ENCODE measurements at regions not wholly inside any gene's neighbourhood (a gene's known extent, or its start where the extent isn't known, plus 50 kb on each side); places are given as distances from the start of the nearest gene placed in this dataset.

DNA sequence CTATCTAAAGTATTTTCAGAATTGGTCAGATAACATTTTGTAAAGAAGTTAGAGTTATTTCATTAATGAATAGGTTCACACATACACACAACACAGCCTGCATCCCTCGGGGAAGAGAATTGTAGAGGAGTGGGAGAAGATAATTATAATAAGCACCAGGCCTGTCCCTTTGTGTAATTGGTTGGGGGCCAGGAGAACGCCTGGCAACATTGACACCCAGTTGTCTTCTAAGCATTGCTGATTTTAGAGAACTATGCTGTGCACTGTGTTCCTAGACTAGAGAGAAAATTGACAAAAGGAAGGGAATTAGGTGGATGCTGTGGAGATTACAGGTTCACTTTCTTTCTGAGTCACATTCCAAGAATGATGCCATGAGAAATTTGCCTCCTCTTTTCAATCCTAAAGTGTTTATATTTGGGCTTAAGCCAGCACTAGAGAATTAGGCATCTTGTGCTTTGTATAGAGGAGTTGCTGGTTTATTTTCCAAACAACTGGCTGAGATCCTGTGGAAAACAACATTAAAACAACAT is 247.6 kb downstream of the COX7C start:
- POLR2A ChIA-PET: no interaction called here

GRCh38 chr5:86866036-86866435 is 248.3 kb downstream of the COX7C start:
- TF ChIP-seq, protein P1, sequence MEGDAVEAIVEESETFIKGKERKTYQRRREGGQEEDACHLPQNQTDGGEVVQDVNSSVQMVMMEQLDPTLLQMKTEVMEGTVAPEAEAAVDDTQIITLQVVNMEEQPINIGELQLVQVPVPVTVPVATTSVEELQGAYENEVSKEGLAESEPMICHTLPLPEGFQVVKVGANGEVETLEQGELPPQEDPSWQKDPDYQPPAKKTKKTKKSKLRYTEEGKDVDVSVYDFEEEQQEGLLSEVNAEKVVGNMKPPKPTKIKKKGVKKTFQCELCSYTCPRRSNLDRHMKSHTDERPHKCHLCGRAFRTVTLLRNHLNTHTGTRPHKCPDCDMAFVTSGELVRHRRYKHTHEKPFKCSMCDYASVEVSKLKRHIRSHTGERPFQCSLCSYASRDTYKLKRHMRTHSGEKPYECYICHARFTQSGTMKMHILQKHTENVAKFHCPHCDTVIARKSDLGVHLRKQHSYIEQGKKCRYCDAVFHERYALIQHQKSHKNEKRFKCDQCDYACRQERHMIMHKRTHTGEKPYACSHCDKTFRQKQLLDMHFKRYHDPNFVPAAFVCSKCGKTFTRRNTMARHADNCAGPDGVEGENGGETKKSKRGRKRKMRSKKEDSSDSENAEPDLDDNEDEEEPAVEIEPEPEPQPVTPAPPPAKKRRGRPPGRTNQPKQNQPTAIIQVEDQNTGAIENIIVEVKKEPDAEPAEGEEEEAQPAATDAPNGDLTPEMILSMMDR (IDR thresholded peaks at IDR 0.05): no peak
- CTCF ChIA-PET: interaction anchor here (1.3 kb wide), 1 partner anchor 14 kb away, joined by 5 read pairs; no protein-coding TSS in a partner anchor

More for the DNA sequence above, 247.6 kb downstream of the COX7C start:
- intact Hi-C loops (cut with micrococcal nuclease): no loop called here
- Mint-ChIP-seq H3K9me3 (no peaks in the 10 kb centered on the region), H3K27ac (no peak overlapping the region), H3K4me1 (ENCODE audit: low read depth) (no peaks in the 10 kb centered on the region), H3K27me3 (peaks cover 5% of the 10 kb centered on the region), H3K36me3 (ENCODE audit: low read depth) (no peaks in the 10 kb centered on the region), H3K4me3 (no peak overlapping the region)
- TF ChIP-seq, protein P1 (IDR thresholded peaks at IDR 0.05): no peak
- ATAC-seq (no peak), DNase-seq (no peak)
- CTCF ChIA-PET: interaction anchor here (1.3 kb wide), 1 partner anchor 15 kb away, joined by 5 read pairs; no protein-coding TSS in a partner anchor

DNA sequence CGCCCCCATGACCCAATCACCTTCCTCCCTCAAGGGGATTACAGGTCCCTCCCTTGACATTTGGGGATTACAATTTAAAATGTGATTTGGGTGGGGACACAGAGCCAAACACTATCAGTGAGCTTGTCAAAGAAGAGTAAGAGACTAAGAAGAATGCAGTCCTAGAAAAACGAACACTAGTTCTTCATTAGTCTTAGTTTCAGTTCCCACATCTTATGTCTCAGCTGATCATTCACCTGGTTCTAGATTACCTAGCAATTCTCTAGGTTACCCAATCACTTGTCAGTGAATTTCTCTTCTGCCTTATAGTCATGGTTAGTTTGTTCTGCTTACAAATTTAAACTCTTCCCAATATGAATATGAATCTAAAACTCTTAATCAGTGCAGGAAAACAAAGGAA is 251.5 kb downstream of the COX7C start:
- no peaks in the 10 kb centered on the region for H3K36me3 Mint-ChIP-seq (ENCODE audit: low read depth)
- no peak overlapping the region for H3K4me3 Mint-ChIP-seq
- H3K27ac Mint-ChIP-seq: no peak overlapping the region
- peaks cover 8% of the 10 kb centered on the region for H3K27me3 Mint-ChIP-seq
- TF ChIP-seq, protein P1 (IDR thresholded peaks at IDR 0.05): no peak
- DNase-seq (no peak), ATAC-seq (no peak)
- CTCF ChIA-PET: interaction anchor here (1.8 kb wide), 1 partner anchor 11 kb away, joined by 12 read pairs; no protein-coding TSS in a partner anchor
- no peaks in the 10 kb centered on the region for H3K9me3 Mint-ChIP-seq
- POLR2A ChIA-PET: no interaction called here
- H3K4me1 Mint-ChIP-seq (ENCODE audit: low read depth): no peaks in the 10 kb centered on the region
- intact Hi-C loops (cut with micrococcal nuclease): no loop called here

More at GRCh38 chr5:86866036-86866435, 248.3 kb downstream of the COX7C start:
- Mint-ChIP-seq H3K27me3 (peaks cover 8% of the 10 kb centered on the region), H3K9me3 (no peaks in the 10 kb centered on the region), H3K4me1 (ENCODE audit: low read depth) (no peaks in the 10 kb centered on the region), H3K27ac (no peak overlapping the region), H3K4me3 (no peak overlapping the region), H3K36me3 (ENCODE audit: low read depth) (no peaks in the 10 kb centered on the region)
- POLR2A ChIA-PET: no interaction called here
- ATAC-seq (no peak), DNase-seq (no peak)
- intact Hi-C loops (cut with micrococcal nuclease): no loop called here

DNA sequence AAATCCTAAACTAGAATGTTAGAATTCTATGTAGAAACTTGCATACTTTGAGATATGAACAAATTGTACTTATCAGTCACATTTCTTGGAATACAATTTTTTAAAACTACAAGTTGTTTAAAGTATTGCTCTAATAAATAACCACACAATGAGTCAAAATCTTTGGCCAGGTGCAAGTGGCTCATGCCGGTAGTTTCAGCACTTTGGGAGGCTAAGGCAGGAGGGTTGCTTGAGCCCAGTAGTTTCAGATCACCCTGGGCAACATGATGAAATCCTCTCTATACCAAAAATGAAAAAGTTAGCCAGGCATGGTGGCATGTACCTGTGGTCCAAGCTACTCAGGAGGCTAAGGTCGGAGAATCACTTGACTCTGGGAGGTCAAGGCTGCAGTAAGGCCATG is 257.8 kb downstream of the COX7C start:
- POLR2A ChIA-PET: no interaction called here
- CTCF ChIA-PET: interaction anchor here (1.9 to 2.1 kb wide), 2 partner anchors 93 to 138 kb away, joined by 5 to 7 read pairs; no protein-coding TSS in a partner anchor
- H3K27me3 Mint-ChIP-seq: peaks cover 9% of the 10 kb centered on the region

DNA sequence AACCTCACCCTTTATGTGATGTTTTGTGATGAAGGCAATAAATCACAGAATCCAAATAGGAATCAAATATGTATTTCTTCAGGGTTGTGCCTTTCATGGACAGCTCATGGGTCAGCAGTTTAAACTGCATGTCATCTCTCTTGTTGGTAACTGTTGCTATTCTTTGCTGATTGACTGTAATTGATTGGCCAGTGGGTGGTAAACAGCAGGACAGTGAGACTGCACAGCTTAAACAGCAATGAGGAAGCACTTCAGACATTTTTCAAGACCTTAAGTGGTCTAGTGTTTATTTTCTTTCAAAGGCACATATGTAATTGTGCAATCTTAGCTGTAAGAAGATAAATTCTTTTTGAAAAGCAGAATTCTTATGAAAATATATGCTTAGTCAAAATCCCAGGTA is 260.5 kb downstream of the COX7C start:
- TF ChIP-seq, protein P1 (IDR thresholded peaks at IDR 0.05): no peak
- ATAC-seq: no peak
- H3K4me1 Mint-ChIP-seq (ENCODE audit: low read depth): no peaks in the 10 kb centered on the region
- ChIA-PET POLR2A (no interaction called here), CTCF (no interaction called here)
- H3K9me3 Mint-ChIP-seq: no peaks in the 10 kb centered on the region
- peaks cover 6% of the 10 kb centered on the region for H3K27me3 Mint-ChIP-seq
- no peak overlapping the region for H3K27ac Mint-ChIP-seq
- no peak overlapping the region for H3K4me3 Mint-ChIP-seq
- DNase-seq: no peak
- no peaks in the 10 kb centered on the region for H3K36me3 Mint-ChIP-seq (ENCODE audit: low read depth)
- intact Hi-C loops (cut with micrococcal nuclease): no loop called here

More for the DNA sequence above, 257.8 kb downstream of the COX7C start:
- no peaks in the 10 kb centered on the region for H3K4me1 Mint-ChIP-seq (ENCODE audit: low read depth)
- H3K9me3 Mint-ChIP-seq: no peaks in the 10 kb centered on the region
- H3K27ac Mint-ChIP-seq: no peak overlapping the region
- intact Hi-C loops (cut with micrococcal nuclease): no loop called here
- no peak overlapping the region for H3K4me3 Mint-ChIP-seq
- TF ChIP-seq, protein P1 (IDR thresholded peaks at IDR 0.05): no peak
- H3K36me3 Mint-ChIP-seq (ENCODE audit: low read depth): no peaks in the 10 kb centered on the region
- DNase-seq: no peak
- no peak for ATAC-seq
